ENCODE measurements at regions not wholly inside any gene's neighbourhood (a gene's known extent, or its start where the extent isn't known, plus 50 kb on each side); places are given as distances from the start of the nearest gene placed in this dataset.

- DNase-seq, result no peak
Measured at GRCh38 chr5:117877731-117878130, 1110.6 kb downstream of the DTWD2 start.

- DNase-seq, result no peak
Measured at GRCh38 chr5:117872798-117873368, 1115.5 kb downstream of the DTWD2 start.

- no peak for DNase-seq
Measured at GRCh38 chr5:117869596-117869995, 1118.8 kb downstream of the DTWD2 start.

GRCh38 chr5:117863586-117864296, 1124.6 kb downstream of the DTWD2 start:
- no peak for DNase-seq

GRCh38 chr5:117860550-117860949, 1127.8 kb downstream of the DTWD2 start:
- DNase-seq, result no peak

- no peak for DNase-seq
Measured at GRCh38 chr5:117859176-117859575, 1129.2 kb downstream of the DTWD2 start.

DNA sequence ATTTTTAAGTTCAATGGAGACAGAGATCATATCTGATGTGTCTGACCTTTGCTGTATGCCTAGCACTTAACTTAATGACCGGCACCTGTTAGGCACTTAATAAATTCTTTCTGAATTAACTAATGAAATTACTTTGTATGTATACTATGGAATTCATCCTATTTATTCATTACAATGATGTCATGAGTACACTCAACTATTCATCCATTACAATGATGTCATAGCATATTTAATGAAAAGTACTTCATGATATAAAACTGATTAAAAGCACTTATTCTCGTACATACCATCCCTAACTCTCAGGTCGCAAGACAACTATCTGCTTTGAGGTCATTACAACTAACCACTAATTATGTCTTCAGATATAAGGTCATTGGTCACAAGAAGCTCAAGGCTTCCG, 1131.6 kb downstream of the DTWD2 start:
- no peak for DNase-seq

DNA sequence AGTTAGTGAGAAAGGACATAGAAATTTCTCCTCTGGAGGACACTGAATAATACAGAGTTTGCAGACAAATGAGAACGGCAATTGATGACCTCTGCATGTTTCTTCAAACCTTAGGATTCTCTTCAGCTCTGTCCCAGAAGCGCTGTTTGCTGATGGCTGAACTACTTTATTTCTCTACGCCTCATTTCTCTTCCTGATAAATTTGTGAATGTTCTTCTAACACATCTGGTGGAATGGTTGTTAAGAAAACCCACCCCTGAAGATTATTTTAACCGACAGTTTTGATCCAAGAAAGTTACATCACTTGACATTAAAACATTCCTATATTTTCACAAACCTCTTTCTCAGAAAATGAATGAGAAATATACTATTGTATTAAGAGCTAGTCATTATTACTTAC, 1150.6 kb downstream of the DTWD2 start:
- DNase-seq, result no peak

DNA sequence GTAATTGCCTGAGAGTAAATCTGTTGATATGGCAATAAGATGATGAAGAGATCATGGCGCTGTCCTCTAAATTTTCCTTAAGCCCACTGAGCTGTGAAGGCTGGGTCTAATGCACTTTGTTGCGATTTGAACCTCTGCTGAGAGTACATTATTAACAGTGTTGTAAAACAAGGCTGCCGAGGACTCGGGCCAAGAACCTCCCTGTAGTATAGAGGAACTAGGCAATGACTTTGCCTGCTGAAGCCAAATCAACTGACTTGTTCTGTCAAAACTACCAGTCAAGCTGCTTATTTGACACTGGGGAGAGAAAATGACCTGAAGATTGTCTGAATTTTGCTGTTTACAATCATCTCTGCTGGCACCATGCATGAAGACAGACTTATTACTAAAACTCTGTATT, 1154.7 kb downstream of the DTWD2 start:
- DNase-seq, result no peak

DNA sequence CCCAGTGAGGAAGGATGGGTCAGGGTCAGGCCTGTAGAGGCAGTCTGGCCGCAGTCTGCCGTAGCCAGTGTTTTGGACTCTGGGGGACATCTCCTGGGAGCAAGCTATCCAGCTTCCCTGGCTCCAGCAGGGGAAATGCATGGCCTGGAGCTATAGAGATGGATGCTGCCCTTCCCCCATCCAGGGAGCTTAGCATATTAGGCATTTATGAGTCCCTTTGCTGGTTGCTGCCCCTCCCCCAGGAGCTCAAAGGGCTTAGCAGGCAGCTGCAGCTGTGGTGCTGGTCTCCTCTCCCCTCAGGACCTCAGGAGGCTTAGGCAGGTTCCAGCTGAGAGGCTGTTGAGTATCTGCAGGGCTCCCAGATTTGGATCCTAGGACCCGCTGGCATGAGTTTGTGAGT, 1158.7 kb downstream of the DTWD2 start:
- no peak for DNase-seq

- DNase-seq, result no peak
Measured at GRCh38 chr5:117813850-117814249, 1174.5 kb downstream of the DTWD2 start.

DNA sequence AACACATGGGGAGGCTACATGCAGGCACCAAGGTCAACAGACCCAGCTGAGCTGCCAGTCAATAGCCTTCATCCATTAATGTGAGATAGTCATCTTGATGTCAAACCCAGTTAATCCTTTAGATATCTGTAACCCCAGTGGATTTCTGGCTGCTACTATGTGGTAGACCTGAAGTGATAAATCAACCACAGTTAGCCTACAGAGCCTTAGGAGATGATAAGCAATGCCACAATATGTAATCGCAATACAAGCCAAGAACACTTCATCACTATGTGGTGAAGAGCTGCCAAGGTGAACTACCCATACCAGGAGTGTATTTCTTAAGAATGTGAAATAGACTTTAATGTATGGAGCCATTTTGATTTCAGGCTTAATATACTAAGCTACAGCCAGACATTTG, 1175.5 kb downstream of the DTWD2 start:
- DNase-seq, result no peak

GRCh38 chr5:117809251-117809650, 1179.1 kb downstream of the DTWD2 start:
- DNase-seq, result no peak

GRCh38 chr5:117805058-117805457, 1183.3 kb downstream of the DTWD2 start:
- DNase-seq, result no peak

- DNase-seq, result no peak
Measured at GRCh38 chr5:117803533-117803932, 1184.8 kb downstream of the DTWD2 start.

- DNase-seq, result no peak
Measured at GRCh38 chr5:117801583-117801982, 1186.8 kb downstream of the DTWD2 start.

DNA sequence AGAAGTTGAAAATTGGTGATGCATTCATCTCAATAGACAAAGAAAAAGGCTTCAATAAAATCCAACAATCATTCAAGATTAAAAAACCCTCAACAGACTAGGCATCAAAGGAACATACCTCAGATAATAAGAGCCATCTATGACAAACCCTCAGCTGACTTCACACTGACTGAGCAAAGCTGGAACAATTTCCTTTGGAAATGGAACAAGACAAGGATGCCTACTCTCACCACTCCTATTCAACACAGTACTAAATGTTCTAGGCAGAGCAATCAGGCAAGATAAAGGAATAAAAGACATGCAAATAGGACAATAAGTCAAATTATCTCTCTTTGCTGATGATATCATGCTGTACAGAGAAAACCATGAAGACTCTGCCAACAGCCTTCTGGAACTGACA, 1188.1 kb downstream of the DTWD2 start:
- no peak for DNase-seq

DNA sequence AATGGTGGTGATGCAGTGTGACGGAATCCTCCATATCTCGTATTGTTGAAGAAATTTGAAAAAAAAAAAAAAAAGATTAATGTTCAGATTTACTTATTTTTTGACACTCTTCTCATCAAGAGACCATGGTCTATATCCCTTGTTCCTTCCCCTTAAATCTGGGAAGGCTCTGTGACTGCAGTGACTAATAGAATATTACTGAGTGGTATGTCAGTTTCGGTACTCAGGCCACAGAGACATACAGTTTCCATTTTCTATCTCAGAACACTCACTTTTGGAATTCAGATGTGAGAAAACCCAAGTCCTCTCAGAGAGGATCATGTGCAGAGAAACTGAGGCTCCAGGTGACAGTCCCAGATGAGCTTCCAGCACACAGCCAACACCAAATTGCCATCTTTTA, 1193.5 kb downstream of the DTWD2 start:
- no peak for DNase-seq

- no peak for DNase-seq
Measured at GRCh38 chr5:117793963-117794362, 1194.4 kb downstream of the DTWD2 start.

- DNase-seq, result no peak
Measured at GRCh38 chr5:117792476-117792875, 1195.9 kb downstream of the DTWD2 start.

DNA sequence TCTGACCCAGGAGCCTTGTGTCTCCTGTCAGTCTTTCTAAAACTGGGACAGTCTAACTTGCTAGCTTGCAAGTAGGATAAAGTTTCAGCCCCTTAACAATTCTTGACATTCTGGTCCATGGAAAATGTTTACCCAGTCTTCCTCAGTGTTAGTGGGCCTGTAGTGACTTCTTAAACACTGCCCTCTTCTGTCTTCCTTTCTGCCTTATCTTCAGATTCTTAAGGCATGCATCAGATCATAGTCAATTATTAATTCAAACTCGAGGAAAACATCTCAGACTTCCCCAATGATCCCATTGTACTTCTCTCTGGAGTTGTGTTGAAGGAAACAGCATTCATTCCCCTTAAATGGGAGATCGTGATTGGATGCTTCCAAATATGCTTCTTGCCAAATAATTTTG, 1199.8 kb downstream of the DTWD2 start:
- DNase-seq, result no peak

GRCh38 chr5:117779171-117779570, 1204.5 kb upstream of the SEMA6A start:
- DNase-seq, result no peak

DNA sequence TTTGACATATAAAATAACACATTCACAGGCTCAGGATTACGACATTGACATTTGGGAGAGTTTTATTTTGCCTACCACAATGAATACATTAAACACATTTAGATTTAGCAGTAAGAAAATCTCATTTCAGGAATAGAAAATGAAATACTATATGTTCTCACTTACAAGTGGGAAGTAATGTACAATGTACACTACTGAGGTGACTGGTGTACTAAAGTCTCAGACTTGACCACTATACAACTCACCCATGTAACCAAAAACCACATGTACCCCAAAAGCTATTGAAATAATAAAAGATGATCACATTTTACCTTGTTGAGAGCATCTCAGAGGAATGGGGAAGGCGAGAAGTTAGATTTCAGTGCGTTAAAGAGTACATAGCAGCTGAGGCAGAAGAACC, 1202.4 kb upstream of the SEMA6A start:
- no peak for DNase-seq

DNA sequence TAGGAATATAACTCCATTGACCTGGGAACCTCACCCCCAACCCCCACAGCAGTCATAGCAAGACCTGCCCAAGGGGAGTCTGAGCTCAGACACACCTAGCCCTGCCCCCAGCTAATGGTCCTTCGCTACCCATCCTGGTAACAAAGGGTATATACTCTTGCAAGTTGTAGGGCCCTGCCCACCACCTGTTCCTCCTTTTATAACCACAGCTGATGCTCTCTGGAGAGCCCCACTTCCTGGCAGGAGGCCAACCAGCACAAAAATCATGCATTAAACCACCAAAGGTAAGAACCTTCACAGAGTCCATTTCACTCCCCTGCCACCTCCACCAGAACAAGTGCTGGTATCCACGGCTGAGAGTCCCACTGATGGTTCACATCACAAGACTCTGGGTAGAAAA, 1195.3 kb upstream of the SEMA6A start:
- no peak for DNase-seq

GRCh38 chr5:117763271-117763670, 1188.6 kb upstream of the SEMA6A start:
- no peak for DNase-seq

All from stimulated activated CD4-positive, alpha-beta T cell treated with anti-CD3 and anti-CD28 coated beads, Interleukin-4, amount 100 ng/mL, for 4 hours (primary cell).